ENCODE measurements at regions not wholly inside any gene's neighbourhood (a gene's known extent, or its start where the extent isn't known, plus 50 kb on each side); places are given as distances from the start of the nearest gene placed in this dataset.

DNA sequence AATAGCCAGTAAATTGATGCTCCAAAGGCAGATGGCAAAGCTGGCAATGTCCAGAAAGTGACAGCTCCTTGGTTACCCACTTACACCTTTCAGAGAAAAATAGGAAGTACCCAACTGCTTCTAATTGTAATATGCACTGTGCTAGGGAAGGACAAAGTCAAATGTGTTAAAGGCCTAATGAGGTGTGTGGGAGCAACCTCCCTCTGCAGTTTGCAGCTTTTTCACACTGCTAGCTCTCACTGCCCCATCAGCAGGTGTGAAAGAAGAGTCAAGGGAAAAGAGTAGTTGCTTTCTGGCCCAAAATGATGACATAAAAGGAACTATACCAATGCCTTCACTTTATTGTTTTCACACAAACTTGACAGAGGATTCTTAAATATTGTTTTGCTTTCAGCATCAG lies 284.1 kb upstream of the SETBP1 start (continued):
- TF ChIP-seq, protein P1, sequence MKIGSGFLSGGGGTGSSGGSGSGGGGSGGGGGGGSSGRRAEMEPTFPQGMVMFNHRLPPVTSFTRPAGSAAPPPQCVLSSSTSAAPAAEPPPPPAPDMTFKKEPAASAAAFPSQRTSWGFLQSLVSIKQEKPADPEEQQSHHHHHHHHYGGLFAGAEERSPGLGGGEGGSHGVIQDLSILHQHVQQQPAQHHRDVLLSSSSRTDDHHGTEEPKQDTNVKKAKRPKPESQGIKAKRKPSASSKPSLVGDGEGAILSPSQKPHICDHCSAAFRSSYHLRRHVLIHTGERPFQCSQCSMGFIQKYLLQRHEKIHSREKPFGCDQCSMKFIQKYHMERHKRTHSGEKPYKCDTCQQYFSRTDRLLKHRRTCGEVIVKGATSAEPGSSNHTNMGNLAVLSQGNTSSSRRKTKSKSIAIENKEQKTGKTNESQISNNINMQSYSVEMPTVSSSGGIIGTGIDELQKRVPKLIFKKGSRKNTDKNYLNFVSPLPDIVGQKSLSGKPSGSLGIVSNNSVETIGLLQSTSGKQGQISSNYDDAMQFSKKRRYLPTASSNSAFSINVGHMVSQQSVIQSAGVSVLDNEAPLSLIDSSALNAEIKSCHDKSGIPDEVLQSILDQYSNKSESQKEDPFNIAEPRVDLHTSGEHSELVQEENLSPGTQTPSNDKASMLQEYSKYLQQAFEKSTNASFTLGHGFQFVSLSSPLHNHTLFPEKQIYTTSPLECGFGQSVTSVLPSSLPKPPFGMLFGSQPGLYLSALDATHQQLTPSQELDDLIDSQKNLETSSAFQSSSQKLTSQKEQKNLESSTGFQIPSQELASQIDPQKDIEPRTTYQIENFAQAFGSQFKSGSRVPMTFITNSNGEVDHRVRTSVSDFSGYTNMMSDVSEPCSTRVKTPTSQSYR (CRISPR knock-in tag; IDR thresholded peaks at IDR 0.05) = no peak
- TF ChIP-seq ESRRA (CRISPR knock-in tag; IDR thresholded peaks at IDR 0.05; ENCODE audit: borderline replicate concordance) = no peak

DNA sequence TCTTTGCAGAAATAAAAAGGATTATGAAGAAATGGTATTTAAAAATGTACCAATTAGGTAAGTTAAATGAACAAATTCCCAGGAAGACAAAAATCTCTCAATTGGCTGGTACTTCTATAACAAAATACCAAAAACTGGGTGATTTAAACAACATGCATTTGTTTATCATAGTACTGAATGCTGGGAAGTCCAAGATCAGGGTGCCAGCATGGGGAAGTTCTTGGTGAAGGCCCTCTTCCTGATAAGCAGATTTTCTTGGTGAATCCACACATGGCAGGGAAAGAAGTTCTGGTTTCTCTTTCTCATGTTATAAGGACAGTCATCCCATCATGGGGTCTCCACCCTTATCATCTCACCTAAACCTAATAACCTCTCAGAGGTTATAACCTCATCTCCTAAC lies 271.6 kb upstream of the SETBP1 start:
- no peak for ATAC-seq
- TF ChIP-seq ZNF263 (CRISPR knock-in tag; IDR thresholded peaks at IDR 0.05; ENCODE audit: low read depth) (no peak), GABPB1 (CRISPR knock-in tag; IDR thresholded peaks at IDR 0.05) (no peak), ETV6 (CRISPR knock-in tag; IDR thresholded peaks at IDR 0.05) (no peak), NR2C2 (CRISPR knock-in tag; IDR thresholded peaks at IDR 0.05) (no peak), SOX15 (CRISPR knock-in tag; IDR thresholded peaks at IDR 0.05) (no peak), ZNF671 (CRISPR knock-in tag; IDR thresholded peaks at IDR 0.05) (no peak), ZBTB21 (CRISPR knock-in tag; IDR thresholded peaks at IDR 0.05; ENCODE audit: borderline replicate concordance) (no peak), FOXK1 (CRISPR knock-in tag; IDR thresholded peaks at IDR 0.05) (no peak), FOXP1 (CRISPR knock-in tag; IDR thresholded peaks at IDR 0.05; ENCODE audit: borderline replicate concordance) (no peak), CBFB (CRISPR knock-in tag; IDR thresholded peaks at IDR 0.05; ENCODE audit: low read depth) (no peak), TEAD1 (CRISPR knock-in tag; IDR thresholded peaks at IDR 0.05) (no peak), EMX1 (CRISPR knock-in tag; IDR thresholded peaks at IDR 0.05) (no peak), ZNF138 (CRISPR knock-in tag; conservative IDR thresholded peaks at IDR 0.05) (no peak), ESRRA (CRISPR knock-in tag; IDR thresholded peaks at IDR 0.05; ENCODE audit: borderline replicate concordance) (no peak)
- TF ChIP-seq, protein P2, sequence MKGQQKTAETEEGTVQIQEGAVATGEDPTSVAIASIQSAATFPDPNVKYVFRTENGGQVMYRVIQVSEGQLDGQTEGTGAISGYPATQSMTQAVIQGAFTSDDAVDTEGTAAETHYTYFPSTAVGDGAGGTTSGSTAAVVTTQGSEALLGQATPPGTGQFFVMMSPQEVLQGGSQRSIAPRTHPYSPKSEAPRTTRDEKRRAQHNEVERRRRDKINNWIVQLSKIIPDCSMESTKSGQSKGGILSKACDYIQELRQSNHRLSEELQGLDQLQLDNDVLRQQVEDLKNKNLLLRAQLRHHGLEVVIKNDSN (CRISPR knock-in tag; IDR thresholded peaks at IDR 0.05) = no peak
- TF ChIP-seq, protein P3, sequence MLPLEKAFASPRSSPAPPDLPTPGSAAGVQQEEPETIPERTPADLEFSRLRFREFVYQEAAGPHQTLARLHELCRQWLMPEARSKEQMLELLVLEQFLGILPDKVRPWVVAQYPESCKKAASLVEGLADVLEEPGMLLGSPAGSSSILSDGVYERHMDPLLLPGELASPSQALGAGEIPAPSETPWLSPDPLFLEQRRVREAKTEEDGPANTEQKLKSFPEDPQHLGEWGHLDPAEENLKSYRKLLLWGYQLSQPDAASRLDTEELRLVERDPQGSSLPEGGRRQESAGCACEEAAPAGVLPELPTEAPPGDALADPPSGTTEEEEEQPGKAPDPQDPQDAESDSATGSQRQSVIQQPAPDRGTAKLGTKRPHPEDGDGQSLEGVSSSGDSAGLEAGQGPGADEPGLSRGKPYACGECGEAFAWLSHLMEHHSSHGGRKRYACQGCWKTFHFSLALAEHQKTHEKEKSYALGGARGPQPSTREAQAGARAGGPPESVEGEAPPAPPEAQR (CRISPR knock-in tag; IDR thresholded peaks at IDR 0.05) = no peak
- TF ChIP-seq, protein P4, sequence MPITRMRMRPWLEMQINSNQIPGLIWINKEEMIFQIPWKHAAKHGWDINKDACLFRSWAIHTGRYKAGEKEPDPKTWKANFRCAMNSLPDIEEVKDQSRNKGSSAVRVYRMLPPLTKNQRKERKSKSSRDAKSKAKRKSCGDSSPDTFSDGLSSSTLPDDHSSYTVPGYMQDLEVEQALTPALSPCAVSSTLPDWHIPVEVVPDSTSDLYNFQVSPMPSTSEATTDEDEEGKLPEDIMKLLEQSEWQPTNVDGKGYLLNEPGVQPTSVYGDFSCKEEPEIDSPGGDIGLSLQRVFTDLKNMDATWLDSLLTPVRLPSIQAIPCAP (CRISPR knock-in tag; IDR thresholded peaks at IDR 0.05) = no peak
- TF ChIP-seq, protein P5, sequence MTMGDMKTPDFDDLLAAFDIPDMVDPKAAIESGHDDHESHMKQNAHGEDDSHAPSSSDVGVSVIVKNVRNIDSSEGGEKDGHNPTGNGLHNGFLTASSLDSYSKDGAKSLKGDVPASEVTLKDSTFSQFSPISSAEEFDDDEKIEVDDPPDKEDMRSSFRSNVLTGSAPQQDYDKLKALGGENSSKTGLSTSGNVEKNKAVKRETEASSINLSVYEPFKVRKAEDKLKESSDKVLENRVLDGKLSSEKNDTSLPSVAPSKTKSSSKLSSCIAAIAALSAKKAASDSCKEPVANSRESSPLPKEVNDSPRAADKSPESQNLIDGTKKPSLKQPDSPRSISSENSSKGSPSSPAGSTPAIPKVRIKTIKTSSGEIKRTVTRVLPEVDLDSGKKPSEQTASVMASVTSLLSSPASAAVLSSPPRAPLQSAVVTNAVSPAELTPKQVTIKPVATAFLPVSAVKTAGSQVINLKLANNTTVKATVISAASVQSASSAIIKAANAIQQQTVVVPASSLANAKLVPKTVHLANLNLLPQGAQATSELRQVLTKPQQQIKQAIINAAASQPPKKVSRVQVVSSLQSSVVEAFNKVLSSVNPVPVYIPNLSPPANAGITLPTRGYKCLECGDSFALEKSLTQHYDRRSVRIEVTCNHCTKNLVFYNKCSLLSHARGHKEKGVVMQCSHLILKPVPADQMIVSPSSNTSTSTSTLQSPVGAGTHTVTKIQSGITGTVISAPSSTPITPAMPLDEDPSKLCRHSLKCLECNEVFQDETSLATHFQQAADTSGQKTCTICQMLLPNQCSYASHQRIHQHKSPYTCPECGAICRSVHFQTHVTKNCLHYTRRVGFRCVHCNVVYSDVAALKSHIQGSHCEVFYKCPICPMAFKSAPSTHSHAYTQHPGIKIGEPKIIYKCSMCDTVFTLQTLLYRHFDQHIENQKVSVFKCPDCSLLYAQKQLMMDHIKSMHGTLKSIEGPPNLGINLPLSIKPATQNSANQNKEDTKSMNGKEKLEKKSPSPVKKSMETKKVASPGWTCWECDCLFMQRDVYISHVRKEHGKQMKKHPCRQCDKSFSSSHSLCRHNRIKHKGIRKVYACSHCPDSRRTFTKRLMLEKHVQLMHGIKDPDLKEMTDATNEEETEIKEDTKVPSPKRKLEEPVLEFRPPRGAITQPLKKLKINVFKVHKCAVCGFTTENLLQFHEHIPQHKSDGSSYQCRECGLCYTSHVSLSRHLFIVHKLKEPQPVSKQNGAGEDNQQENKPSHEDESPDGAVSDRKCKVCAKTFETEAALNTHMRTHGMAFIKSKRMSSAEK (CRISPR knock-in tag; IDR thresholded peaks at IDR 0.05; ENCODE audit: borderline replicate concordance) = no peak
- H3K4me1 Mint-ChIP-seq = no peaks in the 10 kb centered on the region

More for the DNA sequence above, 271.6 kb upstream of the SETBP1 start:
- no peak overlapping the region for H3K27ac Mint-ChIP-seq
- peaks cover 13% of the 10 kb centered on the region for H3K9me3 Mint-ChIP-seq
- no peak for DNase-seq (ENCODE audit: low spot score)
- no peak overlapping the region for H3K4me3 Mint-ChIP-seq
- CTCF ChIA-PET = no interaction called here
- POLR2A ChIA-PET = no interaction called here
- H3K27me3 Mint-ChIP-seq (ENCODE audit: low read depth) = no peaks in the 10 kb centered on the region
- H3K36me3 Mint-ChIP-seq = peaks cover 4% of the 10 kb centered on the region; the same call in 1 of the 2 replicates
